H9 (cell line): ENCODE measurements at regions not wholly inside any gene's neighbourhood (a gene's known extent, or its start where the extent isn't known, plus 50 kb on each side); places are given as distances from the start of the nearest gene placed in this dataset.

Experiments used
- DNase-seq: peaks from one replicate; pipeline ENCODE4 v3.0.0-alpha.2; 2017
- H2AFZ ChIP-seq: one replicate; pipeline ENCODE4 v1.6.1; 2013; ENCODE audit warnings: mild to moderate bottlenecking, low read length, control low read depth, moderate library complexity
- H2AK5ac ChIP-seq: 2 replicates; pipeline ENCODE4 v1.6.1; 2013; ENCODE audit warnings: low read length, control low read depth, mixed read lengths; ENCODE audit not compliant: insufficient read length
- H2BK120ac ChIP-seq: one replicate; pipeline ENCODE4 v1.6.1; 2013; ENCODE audit warnings: low read depth, mild to moderate bottlenecking, low read length, control low read depth, inconsistent platforms; ENCODE audit not compliant: poor library complexity, severe bottlenecking
- H2BK12ac ChIP-seq: 2 replicates; pipeline ENCODE4 v1.6.1; 2013; ENCODE audit warnings: low read length, control low read depth, mixed read lengths, low read depth; ENCODE audit not compliant: insufficient read length
- H2BK15ac ChIP-seq: 2 replicates; pipeline ENCODE4 v1.6.1; 2013; ENCODE audit warnings: low read depth, low read length, control low read depth
- H2BK20ac ChIP-seq: one replicate; pipeline ENCODE4 v1.6.1; 2013; ENCODE audit warnings: low read depth, mild to moderate bottlenecking, low read length, control low read depth, inconsistent platforms; ENCODE audit not compliant: poor library complexity, severe bottlenecking
- H2BK5ac ChIP-seq: 2 replicates; pipeline ENCODE4 v1.6.1; 2013; ENCODE audit warnings: low read length, control low read depth, mixed read lengths; ENCODE audit not compliant: insufficient read length
- H3K14ac ChIP-seq: 2 replicates; pipeline ENCODE4 v1.6.1; 2013; ENCODE audit warnings: low read length, control low read depth; ENCODE audit not compliant: insufficient read depth
- H3K18ac ChIP-seq: 2 replicates; pipeline ENCODE4 v1.6.1; 2013; ENCODE audit warnings: low read depth, mild to moderate bottlenecking, mixed read lengths, low read length, control low read depth; ENCODE audit not compliant: insufficient read length
- H3K23ac ChIP-seq: 2 replicates; pipeline ENCODE4 v1.6.1; 2013; ENCODE audit warnings: low read length, control low read depth, mixed read lengths, low read depth; ENCODE audit not compliant: insufficient read length
- H3K23me2 ChIP-seq: 2 replicates; pipeline ENCODE4 v1.6.1; 2013; ENCODE audit warnings: low read depth, mild to moderate bottlenecking, mixed read lengths, low read length, control low read depth; ENCODE audit not compliant: insufficient read length, poor library complexity, severe bottlenecking
- H3K27ac ChIP-seq: 2 replicates; pipeline ENCODE4 v1.5.1; 2013; ENCODE audit warnings: low read length, control low read depth, mixed read lengths, low read depth; ENCODE audit not compliant: insufficient read length
- H3K27me3 ChIP-seq: 2 replicates; pipeline ENCODE4 v1.6.1; 2013; ENCODE audit warnings: low read length, control low read depth, inconsistent platforms; ENCODE audit not compliant: insufficient read depth
- H3K4ac ChIP-seq: 2 replicates; pipeline ENCODE4 v1.6.1; 2013; ENCODE audit warnings: low read depth, mild to moderate bottlenecking, control low read depth, inconsistent platforms, low read length, moderate library complexity
- H3K4me1 ChIP-seq: 2 replicates; pipeline ENCODE4 v1.6.1; 2013; ENCODE audit warnings: low read length, control low read depth, inconsistent platforms; ENCODE audit not compliant: insufficient read depth
- H3K4me2 ChIP-seq: 2 replicates; pipeline ENCODE4 v1.6.1; 2013; ENCODE audit warnings: low read length, control low read depth, mixed read lengths; ENCODE audit not compliant: insufficient read length, insufficient read depth
- H3K56ac ChIP-seq: 2 replicates; pipeline ENCODE4 v1.6.1; 2013; ENCODE audit warnings: low read depth, mild to moderate bottlenecking, mixed read lengths, low read length, control low read depth; ENCODE audit not compliant: insufficient read length
- H3K79me1 ChIP-seq: 2 replicates; pipeline ENCODE4 v1.6.1; 2013; ENCODE audit warnings: low read depth, mild to moderate bottlenecking, moderate library complexity, low read length, control low read depth, inconsistent platforms; ENCODE audit not compliant: insufficient read depth, poor library complexity, severe bottlenecking
- H3K79me2 ChIP-seq: 2 replicates; pipeline ENCODE4 v1.6.1; 2013; ENCODE audit warnings: low read length, control low read depth, inconsistent platforms; ENCODE audit not compliant: insufficient read depth
- H3K9ac ChIP-seq: 2 replicates; pipeline ENCODE4 v1.6.1; 2013; ENCODE audit warnings: low read length, control low read depth, mixed read lengths; ENCODE audit not compliant: insufficient read length; ENCODE audit errors: extremely low read depth
- H3K9me3 ChIP-seq: one replicate; pipeline ENCODE4 v1.6.1; 2013; ENCODE audit warnings: low read depth, low read length, inconsistent platforms; ENCODE audit not compliant: control insufficient read depth
- H3T11ph ChIP-seq: one replicate; pipeline ENCODE4 v1.6.1; 2013; ENCODE audit warnings: mild to moderate bottlenecking, low read length, control low read depth, inconsistent platforms
- H4K20me1 ChIP-seq: one replicate; pipeline ENCODE4 v1.6.1; 2013; ENCODE audit not compliant: control insufficient read depth, insufficient read length, insufficient read depth
- H4K5ac ChIP-seq: 2 replicates; pipeline ENCODE4 v1.6.1; 2013; ENCODE audit warnings: low read depth, mild to moderate bottlenecking, mixed read lengths, low read length, control low read depth; ENCODE audit not compliant: insufficient read length
- H4K8ac ChIP-seq: replicated peaks from 2 replicates; pipeline ENCODE4 v1.6.1; 2013; ENCODE audit warnings: low read length, control low read depth, mixed read lengths, low read depth; ENCODE audit not compliant: insufficient read length
- H4K91ac ChIP-seq: 2 replicates; pipeline ENCODE4 v1.6.1; 2013; ENCODE audit warnings: low read depth, mild to moderate bottlenecking, moderate library complexity, mixed read lengths, low read length, control low read depth; ENCODE audit not compliant: insufficient read length
- H3K27ac Mint-ChIP-seq, 3 experiments: 2 replicates in 2 of 3; 3 replicates in 1 of 3; pipeline ENCODE4 v1.8.0; 2020 to 2021; ENCODE audit warnings: mixed read lengths in 3 of 3, mild to moderate bottlenecking in 1 of 3, moderate library complexity in 1 of 3
- H3K27me3 Mint-ChIP-seq: 2 replicates; pipeline ENCODE4 v1.8.0; 2021; ENCODE audit warnings: low read depth, mild to moderate bottlenecking, moderate library complexity, mixed read lengths
- H3K36me3 Mint-ChIP-seq, 3 experiments: 2 replicates in 2 of 3; 3 replicates in 1 of 3; pipeline ENCODE4 v1.8.0; 2020 to 2021; ENCODE audit warnings: low read depth in 3 of 3, mixed read lengths in 3 of 3; ENCODE audit not compliant: insufficient read depth in 1 of 3
- H3K4me1 Mint-ChIP-seq, 2 experiments: 2 replicates each; pipeline ENCODE4 v1.8.0; 2020; ENCODE audit warnings: mixed read lengths in 2 of 2
- H3K4me3 Mint-ChIP-seq, 2 experiments: 2 replicates in 1 of 2; 3 replicates in 1 of 2; pipeline ENCODE4 v1.8.0; 2020 to 2021; ENCODE audit warnings: mild to moderate bottlenecking in 2 of 2, mixed read lengths in 2 of 2, moderate library complexity in 1 of 2
- H3K9me3 Mint-ChIP-seq, 2 experiments: 2 replicates in 1 of 2; 3 replicates in 1 of 2; pipeline ENCODE4 v1.8.0; 2020; ENCODE audit warnings: mild to moderate bottlenecking in 2 of 2, mixed read lengths in 2 of 2, moderate library complexity in 1 of 2
- WGBS: extraction: QIAGEN DNeasy Blood & Tissue Kit; methylation state at CpG from one replicate; pipeline ENCODE4 v1.1.7; 2013; ENCODE audit warnings: missing lambda C conversion rate, low lambda C conversion rate, mixed read lengths; ENCODE audit not compliant: insufficient read length; ENCODE audit errors: extremely low coverage; 5-methylcytosine and 5-hydroxymethylcytosine counted together
- TF ChIP-seq, protein P1 (sequence below): fragments of 200-600 bp; sonication (generic); conservative IDR thresholded peaks from 3 replicates; pipeline ENCODE4 v1.8.0; 2021; ENCODE audit warnings: antibody characterized with exemption, mild to moderate bottlenecking

DNA sequence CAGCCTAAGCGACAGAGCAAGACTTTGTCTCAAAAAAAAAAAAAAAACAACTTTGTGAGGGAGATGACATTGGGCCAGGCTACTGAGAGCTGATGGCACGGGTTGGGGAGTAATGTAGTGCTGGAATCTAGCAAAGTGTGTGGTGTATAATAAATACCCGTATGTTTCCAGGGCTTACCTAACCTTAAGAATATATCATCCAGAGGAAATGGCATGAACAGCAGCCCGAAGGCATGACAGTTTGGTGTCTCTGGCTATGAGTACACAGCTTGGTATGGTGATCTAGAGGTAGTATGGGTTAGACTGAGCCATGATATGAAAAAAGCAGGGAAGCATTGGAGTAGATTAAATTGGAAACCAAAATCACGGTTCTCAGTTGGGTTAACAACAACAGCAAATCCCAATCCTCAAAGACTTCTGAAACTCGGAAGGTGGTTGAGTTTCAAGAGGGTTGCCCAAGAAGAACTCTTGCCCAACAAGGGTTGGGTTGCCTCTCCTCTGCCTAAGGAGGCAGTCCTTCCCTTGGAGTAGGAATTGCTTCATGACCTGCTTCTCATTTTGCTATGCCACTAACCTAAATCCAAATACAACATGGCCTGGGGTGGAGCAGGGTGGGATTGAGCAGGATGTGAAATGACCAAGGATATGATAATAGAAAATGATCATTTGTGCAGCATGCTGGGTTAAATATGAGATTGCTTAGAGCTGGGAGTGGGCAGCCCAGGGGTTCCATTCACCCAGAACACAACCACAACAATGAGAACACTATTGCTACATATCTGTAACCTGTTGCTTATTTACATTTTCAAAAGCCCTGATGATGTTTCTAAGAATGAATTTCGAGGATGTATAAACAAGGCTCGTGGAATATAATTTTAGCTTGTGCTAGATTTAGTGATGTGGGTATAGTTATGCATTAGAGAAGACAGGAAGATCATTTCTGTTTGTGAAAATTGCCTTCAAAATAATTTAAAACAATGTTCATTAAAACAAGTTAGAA lies 64.6 kb upstream of the ZFR start:
- Histone ChIP-seq H4K20me1 (no peaks in the 10 kb centered on the region), H2BK12ac (no peak overlapping the region), H3T11ph (no peak overlapping the region), H4K91ac (no peak overlapping the region), H3K4me1 (peaks cover 9% of the 10 kb centered on the region), H3K27me3 (peaks cover 6% of the 10 kb centered on the region; the same call in 1 of the 2 replicates), H3K4ac (no peak overlapping the region), H2BK5ac (no peak overlapping the region), H2BK15ac (no peak overlapping the region), H2AK5ac (no peak overlapping the region), H2BK120ac (no peak overlapping the region), H3K79me2 (no peaks in the 10 kb centered on the region), H2BK20ac (no peak overlapping the region), H3K9me3 (no peaks in the 10 kb centered on the region), H3K23me2 (no peaks in the 10 kb centered on the region), H3K9ac (no peak overlapping the region), H3K56ac (no peak overlapping the region), H3K14ac (no peak overlapping the region), H3K79me1 (no peaks in the 10 kb centered on the region), H4K5ac (no peak overlapping the region), H3K23ac (no peak overlapping the region), H3K27ac (no peak overlapping the region), H2AFZ (no peak overlapping the region), H3K18ac (no peak overlapping the region), H4K8ac (no peak overlapping the region), H3K4me2 (no peak overlapping the region)
- no peak for DNase-seq
- H3K27ac Mint-ChIP-seq: no peak overlapping the region
- H3K4me3 Mint-ChIP-seq: no peak overlapping the region
- H3K27me3 Mint-ChIP-seq: peaks cover 29% of the 10 kb centered on the region
- H3K4me1 Mint-ChIP-seq: peaks cover 35 to 39% of the 10 kb centered on the region in 2 experiments
- no CpG with 5 or more reads among the region's 8 CpGs for WGBS
- H3K36me3 Mint-ChIP-seq: no peaks in the 10 kb centered on the region
- no peaks in the 10 kb centered on the region; a peak in 1 of 5 replicates for H3K9me3 Mint-ChIP-seq
- TF ChIP-seq, protein P1, sequence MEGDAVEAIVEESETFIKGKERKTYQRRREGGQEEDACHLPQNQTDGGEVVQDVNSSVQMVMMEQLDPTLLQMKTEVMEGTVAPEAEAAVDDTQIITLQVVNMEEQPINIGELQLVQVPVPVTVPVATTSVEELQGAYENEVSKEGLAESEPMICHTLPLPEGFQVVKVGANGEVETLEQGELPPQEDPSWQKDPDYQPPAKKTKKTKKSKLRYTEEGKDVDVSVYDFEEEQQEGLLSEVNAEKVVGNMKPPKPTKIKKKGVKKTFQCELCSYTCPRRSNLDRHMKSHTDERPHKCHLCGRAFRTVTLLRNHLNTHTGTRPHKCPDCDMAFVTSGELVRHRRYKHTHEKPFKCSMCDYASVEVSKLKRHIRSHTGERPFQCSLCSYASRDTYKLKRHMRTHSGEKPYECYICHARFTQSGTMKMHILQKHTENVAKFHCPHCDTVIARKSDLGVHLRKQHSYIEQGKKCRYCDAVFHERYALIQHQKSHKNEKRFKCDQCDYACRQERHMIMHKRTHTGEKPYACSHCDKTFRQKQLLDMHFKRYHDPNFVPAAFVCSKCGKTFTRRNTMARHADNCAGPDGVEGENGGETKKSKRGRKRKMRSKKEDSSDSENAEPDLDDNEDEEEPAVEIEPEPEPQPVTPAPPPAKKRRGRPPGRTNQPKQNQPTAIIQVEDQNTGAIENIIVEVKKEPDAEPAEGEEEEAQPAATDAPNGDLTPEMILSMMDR: no peak
